Esophagus squamous epithelium (tissue), 5 donors: ENCODE measurements at regions not wholly inside any gene's neighbourhood (a gene's known extent, or its start where the extent isn't known, plus 50 kb on each side); places are given as distances from the start of the nearest gene placed in this dataset.

Source experiments
- DNase-seq: peaks from one replicate; lab custom pipeline; 2025; lab: John Stamatoyannopoulos, UW
- H3K27ac ChIP-seq, 4 donors: fragments of 200-600 bp; sonication (generic); one replicate each; pipeline ENCODE4 v1.5.1; 2016 to 2019; ENCODE audit warnings: mild to moderate bottlenecking in 1 of 4
- H3K27me3 ChIP-seq, 4 donors: fragments of 200-600 bp; sonication (generic); 1 replicate in 3 of 4; 2 replicates in 1 of 4; pipeline versions ENCODE4 v1.5.1 to v1.6.0; 2017 to 2021; ENCODE audit warnings: antibody characterized with exemption in 1 of 4
- H3K36me3 ChIP-seq, 3 donors: fragments of 200-600 bp; sonication (generic); one replicate each; pipeline ENCODE4 v1.5.1; 2016 to 2019
- H3K4me1 ChIP-seq, 3 donors: fragments of 200-600 bp; sonication (generic); one replicate each; pipeline ENCODE4 v1.5.1; 2017 to 2019
- H3K4me3 ChIP-seq, 4 donors: fragments of 200-600 bp; sonication (generic); 1 replicate in 3 of 4; 2 replicates in 1 of 4; pipeline ENCODE4 v1.5.1; 2016 to 2019; ENCODE audit warnings: mild to moderate bottlenecking in 2 of 4, moderate library complexity in 1 of 4
- H3K9me3 ChIP-seq, 3 donors: fragments of 200-600 bp; sonication (generic); one replicate each; pipeline ENCODE4 v1.5.1; 2016 to 2019
- CTCF ChIP-seq, 6 experiments: fragments of 450-650 bp in 4 of 6; fragments of 200-600 bp in 2 of 6; sonication (generic) in 2 of 6; IDR thresholded peaks; one replicate each; pipeline ENCODE4 v1.5.1; 2016 to 2019; ENCODE audit warnings: antibody characterized with exemption in 6 of 6, mild to moderate bottlenecking in 4 of 6, moderate library complexity in 4 of 6
- POLR2A ChIP-seq, 4 donors: fragments of 450-650 bp; IDR thresholded peaks; one replicate each; pipeline ENCODE4 v1.6.1; 2017; ENCODE audit warnings: antibody characterized with exemption in 4 of 4, mild to moderate bottlenecking in 4 of 4, moderate library complexity in 3 of 4
- WGBS, 2 donors: methylation state at CpG; one replicate each; pipeline ENCODE4 v1.1.5; 2018; 5-methylcytosine and 5-hydroxymethylcytosine counted together
- intact Hi-C: fragments of 100-400 bp; cut with DNase I; formaldehyde crosslinking; loops from one replicate; pipeline ENCODE4 v1.15.0; 2022
- donor health status: DM: yes; HTN: yes; CAD: no.

- no peaks in the 10 kb centered on the region for H3K4me1 ChIP-seq
- 69 to 73% methylated on average over 1 of the region's 1 CpG for WGBS, 2 donors
- intact Hi-C loops = no loop called here
- DNase-seq = no peak
- H3K9me3 ChIP-seq = no peaks in the 10 kb centered on the region
- H3K27me3 ChIP-seq = no peaks in the 10 kb centered on the region
- no peak overlapping the region for H3K4me3 ChIP-seq
- no peak overlapping the region for H3K27ac ChIP-seq
- TF ChIP-seq CTCF (IDR thresholded peaks at IDR 0.05) = no peak
- no peak for TF ChIP-seq POLR2A (IDR thresholded peaks at IDR 0.05)
- no peaks in the 10 kb centered on the region for H3K36me3 ChIP-seq
These were observed 408.2 kb downstream of the TBC1D4 start for GRCh38 chr13:75073786-75074185.

GRCh38 chr13:75072891-75073290 lies 409.1 kb downstream of the TBC1D4 start:
- H3K4me1 ChIP-seq = no peaks in the 10 kb centered on the region
- H3K9me3 ChIP-seq = no peaks in the 10 kb centered on the region
- H3K36me3 ChIP-seq = no peaks in the 10 kb centered on the region
- DNase-seq = no peak
- no peak for TF ChIP-seq POLR2A (IDR thresholded peaks at IDR 0.05)
- no peak for TF ChIP-seq CTCF (IDR thresholded peaks at IDR 0.05)
- 68 to 75% methylated on average over 6 of the region's 6 CpGs for WGBS, 2 donors
- intact Hi-C loops = no loop called here
- H3K27me3 ChIP-seq = no peaks in the 10 kb centered on the region
- H3K27ac ChIP-seq = no peak overlapping the region
- no peak overlapping the region for H3K4me3 ChIP-seq

GRCh38 chr13:75072368-75072767 lies 409.6 kb downstream of the TBC1D4 start:
- no peak for DNase-seq
- intact Hi-C loops = no loop called here
- Histone ChIP-seq H3K27me3 (no peaks in the 10 kb centered on the region), H3K36me3 (no peaks in the 10 kb centered on the region), H3K9me3 (no peaks in the 10 kb centered on the region), H3K4me3 (no peak overlapping the region), H3K4me1 (no peaks in the 10 kb centered on the region), H3K27ac (no peak overlapping the region)
- TF ChIP-seq POLR2A (IDR thresholded peaks at IDR 0.05) = no peak

- no peak overlapping the region for H3K27ac ChIP-seq
- no peak for DNase-seq
- no peaks in the 10 kb centered on the region for H3K36me3 ChIP-seq
- TF ChIP-seq POLR2A (IDR thresholded peaks at IDR 0.05) (no peak), CTCF (IDR thresholded peaks at IDR 0.05) (no peak)
- H3K27me3 ChIP-seq = no peaks in the 10 kb centered on the region
- WGBS, 2 donors = 77 to 81% methylated on average over 6 of the region's 6 CpGs
- H3K4me3 ChIP-seq = no peak overlapping the region
- H3K4me1 ChIP-seq = no peaks in the 10 kb centered on the region
- intact Hi-C loops = no loop called here
- no peaks in the 10 kb centered on the region for H3K9me3 ChIP-seq
These were observed 410.2 kb downstream of the TBC1D4 start for GRCh38 chr13:75071796-75072195.

- WGBS, 2 donors = 28 to 29% methylated on average over 2 of the region's 2 CpGs
- H3K27me3 ChIP-seq = no peaks in the 10 kb centered on the region
- H3K27ac ChIP-seq = no peak overlapping the region
- no peak for TF ChIP-seq POLR2A (IDR thresholded peaks at IDR 0.05)
- no peak for TF ChIP-seq CTCF (IDR thresholded peaks at IDR 0.05)
- intact Hi-C loops = no loop called here
- no peaks in the 10 kb centered on the region for H3K4me1 ChIP-seq
- H3K4me3 ChIP-seq = no peak overlapping the region
- DNase-seq = no peak
- H3K36me3 ChIP-seq = no peaks in the 10 kb centered on the region
- H3K9me3 ChIP-seq = no peaks in the 10 kb centered on the region
These were observed 410.6 kb downstream of the TBC1D4 start for GRCh38 chr13:75071395-75071794.

- DNase-seq = no peak
- Histone ChIP-seq H3K27ac (no peak overlapping the region), H3K27me3 (no peaks in the 10 kb centered on the region), H3K4me3 (no peak overlapping the region), H3K9me3 (no peaks in the 10 kb centered on the region), H3K4me1 (no peaks in the 10 kb centered on the region), H3K36me3 (no peaks in the 10 kb centered on the region)
- TF ChIP-seq POLR2A (IDR thresholded peaks at IDR 0.05) = no peak
- TF ChIP-seq CTCF (IDR thresholded peaks at IDR 0.05) = no peak
- intact Hi-C loops = no loop called here
These were observed 420.1 kb downstream of the TBC1D4 start for GRCh38 chr13:75061909-75062308.
